A549 (cell line): ENCODE measurements at regions not wholly inside any gene's neighbourhood (a gene's known extent, or its start where the extent isn't known, plus 50 kb on each side); places are given as distances from the start of the nearest gene placed in this dataset.

Experiments
- ATAC-seq, 2 experiments: fragments of 200-7000 bp in 1 of 2; fragments of >200 bp in 1 of 2; cut with Nextera tagmentation in 1 of 2; cut with Tn5 transposase in 1 of 2; 3 replicates each; pipeline versions ENCODE4 v1.8.0 to v1.9.1; 2018 to 2020; ENCODE audit warnings: mild to moderate bottlenecking in 1 of 2, moderate library complexity in 1 of 2
- CTCF ChIA-PET: fragments of 300-600 bp; sonication (Branson Sonifier 250); formaldehyde crosslinking; extraction: SDS; loops from one replicate; lab custom pipeline; 2021; ENCODE audit warnings: antibody characterized with exemption, inconsistent platforms; lab: Yijun Ruan, JAX
- POLR2A ChIA-PET: fragments of 350-600 bp; formaldehyde crosslinking; extraction: SDS; loops from one replicate; lab custom pipeline; 2021; ENCODE audit warnings: antibody characterized with exemption, inconsistent platforms; lab: Yijun Ruan, JAX
- DNase-seq, 2 experiments: peaks; one replicate each; pipeline versions ENCODE4 v3.0.0 to v3.0.0-alpha.2; 2011 to 2016; ENCODE audit warnings: low read depth in 1 of 2, low spot score in 1 of 2
- FAIRE-seq: peaks from 2 replicates; lab custom pipeline; 2011; peaks lifted over from hg19 to GRCh38; lab: Jason Lieb, UNC
- H3K27ac ChIP-seq, 2 experiments: fragments of >200 bp; sonication (Bioruptor Twin); formaldehyde crosslinking; 3 replicates each; pipeline ENCODE4 v1.5.1; 2016 to 2017
- H3K4me1 ChIP-seq: fragments of >200 bp; sonication (Bioruptor Twin); formaldehyde crosslinking; 3 replicates; pipeline ENCODE4 v1.6.1; 2016
- H3K4me2 ChIP-seq: fragments of >200 bp; sonication (Bioruptor Twin); formaldehyde crosslinking; 3 replicates; pipeline ENCODE4 v1.6.1; 2016
- H3K4me3 ChIP-seq: fragments of >200 bp; sonication (Bioruptor Twin); formaldehyde crosslinking; 3 replicates; pipeline ENCODE4 v1.5.1; 2016
- H3K9me3 ChIP-seq: fragments of >200 bp; sonication (Bioruptor Twin); formaldehyde crosslinking; 3 replicates; pipeline ENCODE4 v1.6.1; 2016
- ATOH8 ChIP-seq: fragments of 250-450 bp; sonication (Bioruptor Pico); IDR thresholded peaks from 2 replicates; pipeline ENCODE4 v1.5.0; 2020; ENCODE audit warnings: low read depth, mild to moderate bottlenecking, moderate library complexity
- CBX2 ChIP-seq: fragments of 200-600 bp; sonication (generic); IDR thresholded peaks from 2 replicates; pipeline ENCODE4 v1.6.1; 2016; ENCODE audit warnings: low read depth, mild to moderate bottlenecking, borderline replicate concordance
- CHD2 ChIP-seq: fragments of 150-350 bp; IDR thresholded peaks from 2 replicates; pipeline ENCODE4 v1.6.1; 2014; ENCODE audit warnings: low read length; ENCODE audit not compliant: partially characterized antibody
- ELK1 ChIP-seq: fragments of 150-350 bp; IDR thresholded peaks from 2 replicates; pipeline ENCODE4 v1.6.1; 2014; ENCODE audit warnings: low read depth, mild to moderate bottlenecking, low read length
- GATA3 ChIP-seq: IDR thresholded peaks from 2 replicates; pipeline ENCODE4 v1.6.1; 2012; ENCODE audit warnings: borderline replicate concordance
- HES2 ChIP-seq: fragments of >200 bp; sonication (Bioruptor Twin); formaldehyde crosslinking; IDR thresholded peaks from 2 replicates; pipeline ENCODE4 v1.6.1; 2016
- HOXA7 ChIP-seq: fragments of 250-450 bp; sonication (Bioruptor Pico); IDR thresholded peaks from 2 replicates; pipeline ENCODE4 v1.5.0; 2020; ENCODE audit warnings: mild to moderate bottlenecking, moderate library complexity
- HOXB5 ChIP-seq: fragments of 250-450 bp; sonication (Bioruptor Pico); IDR thresholded peaks from 2 replicates; pipeline ENCODE4 v1.5.0; 2020; ENCODE audit warnings: mild to moderate bottlenecking, moderate library complexity
- JUNB ChIP-seq: fragments of >200 bp; sonication (Bioruptor Twin); formaldehyde crosslinking; IDR thresholded peaks from 2 replicates; pipeline ENCODE4 v1.6.1; 2016
- KDM1A ChIP-seq: fragments of 200-600 bp; sonication (generic); IDR thresholded peaks from 2 replicates; pipeline ENCODE4 v1.6.1; 2016; ENCODE audit warnings: low read depth, mild to moderate bottlenecking
- MAFK ChIP-seq: fragments of 450-650 bp; IDR thresholded peaks from 2 replicates; pipeline ENCODE4 v1.6.1; 2014; ENCODE audit not compliant: partially characterized antibody
- MAZ ChIP-seq: fragments of 150-350 bp; IDR thresholded peaks from 2 replicates; pipeline ENCODE4 v1.6.1; 2014; ENCODE audit warnings: antibody characterized with exemption, low read depth, low read length, borderline replicate concordance
- NFE2L2 ChIP-seq: fragments of 150-350 bp; conservative IDR thresholded peaks from 2 replicates; pipeline ENCODE4 v1.6.1; 2014; ENCODE audit warnings: low read length
- NPAS2 ChIP-seq: fragments of 250-450 bp; sonication (Bioruptor Pico); IDR thresholded peaks from 2 replicates; pipeline ENCODE4 v1.8.0; 2022; ENCODE audit warnings: mild to moderate bottlenecking, moderate library complexity, borderline replicate concordance
- PHF8 ChIP-seq: fragments of 200-600 bp; sonication (generic); IDR thresholded peaks from 2 replicates; pipeline ENCODE4 v1.6.1; 2016; ENCODE audit warnings: low read depth, mild to moderate bottlenecking, antibody characterized with exemption, moderate library complexity, borderline replicate concordance
- POLR2AphosphoS2 ChIP-seq: conservative IDR thresholded peaks from 2 replicates; pipeline ENCODE4 v1.6.1; 2012; ENCODE audit warnings: low read length, improper control_type of control experiment, inconsistent platforms
- RARB ChIP-seq: fragments of 250-450 bp; sonication (Bioruptor Pico); IDR thresholded peaks from 2 replicates; pipeline ENCODE4 v1.8.0; 2021; ENCODE audit warnings: mild to moderate bottlenecking, moderate library complexity
- RFX5 ChIP-seq: fragments of 450-650 bp; IDR thresholded peaks from 2 replicates; pipeline ENCODE4 v1.7.1; 2014; ENCODE audit warnings: antibody characterized with exemption, mild to moderate bottlenecking, moderate library complexity
- RNF2 ChIP-seq: fragments of 200-600 bp; sonication (generic); IDR thresholded peaks from 2 replicates; pipeline ENCODE4 v1.6.1; 2016; ENCODE audit warnings: low read depth, mild to moderate bottlenecking, antibody characterized with exemption, moderate library complexity, borderline replicate concordance
- SREBF2 ChIP-seq: fragments of 450-650 bp; IDR thresholded peaks from 2 replicates; pipeline ENCODE4 v1.6.1; 2014; ENCODE audit warnings: mild to moderate bottlenecking, moderate library complexity
- TP53 ChIP-seq: fragments of 250-450 bp; sonication (Bioruptor Pico); IDR thresholded peaks from 2 replicates; pipeline ENCODE4 v1.5.0; 2021; ENCODE audit warnings: mild to moderate bottlenecking, moderate library complexity
- USF2 ChIP-seq: fragments of 450-650 bp; IDR thresholded peaks from 2 replicates; pipeline ENCODE4 v1.6.1; 2014; ENCODE audit warnings: antibody characterized with exemption
- ZC3H11A ChIP-seq: fragments of 450-650 bp; IDR thresholded peaks from 2 replicates; pipeline ENCODE4 v1.6.1; 2014; ENCODE audit warnings: antibody characterized with exemption, mild to moderate bottlenecking
- ZFP36 ChIP-seq: fragments of 450-650 bp; IDR thresholded peaks from 2 replicates; pipeline ENCODE4 v1.6.1; 2014; ENCODE audit warnings: borderline replicate concordance; ENCODE audit not compliant: partially characterized antibody
- ZNF302 ChIP-seq: fragments of 250-450 bp; sonication (Bioruptor Pico); IDR thresholded peaks from 2 replicates; pipeline ENCODE4 v1.9.0; 2021; ENCODE audit warnings: inconsistent platforms, mild to moderate bottlenecking, moderate library complexity
- WGBS: methylation state at CpG from one replicate; pipeline ENCODE4 v1.1.6; 2017; ENCODE audit errors: missing lambda C conversion rate; 5-methylcytosine and 5-hydroxymethylcytosine counted together

GRCh38 chr16:55265926-55266325 lies 58.1 kb upstream of the IRX6 start:
- Histone ChIP-seq H3K4me3 (no peak overlapping the region), H3K4me1 (no peaks in the 10 kb centered on the region), H3K9me3 (no peaks in the 10 kb centered on the region), H3K27ac (no peak overlapping the region), H3K4me2 (no peak overlapping the region)
- ChIA-PET CTCF (interaction anchor here (0.9 kb wide), 1 partner anchor 25 kb away, joined by 3 read pairs; no protein-coding TSS in a partner anchor), POLR2A (no interaction called here)
- no peak for DNase-seq
- 0% methylated on average over 2 of the region's 2 CpGs for WGBS
- no peak for FAIRE-seq
- TF ChIP-seq NPAS2 (CRISPR knock-in tag) = no peak
- TF ChIP-seq, all 56 proteins: peak for 0
- ATAC-seq = no peak

GRCh38 chr16:55271945-55272513 lies 52.0 kb upstream of the IRX6 start:
- WGBS = 4% methylated on average over 5 of the region's 5 CpGs
- no peaks in the 10 kb centered on the region for H3K9me3 ChIP-seq
- no peak for DNase-seq
- H3K4me3 ChIP-seq = no peak overlapping the region
- no peak overlapping the region for H3K27ac ChIP-seq
- no peak for TF ChIP-seq USF2
- TF ChIP-seq KDM1A = no peak
- no peak for TF ChIP-seq HOXA7
- no peaks in the 10 kb centered on the region for H3K4me1 ChIP-seq
- POLR2A ChIA-PET = no interaction called here
- FAIRE-seq = no peak
- ATAC-seq = no peak
- CTCF ChIA-PET = interaction anchor here (1.0 kb wide), 1 partner anchor 15 kb away, joined by 4 read pairs; no protein-coding TSS in a partner anchor
- no peak overlapping the region for H3K4me2 ChIP-seq

- Histone ChIP-seq H3K27ac (no peak overlapping the region), H3K4me1 (no peaks in the 10 kb centered on the region), H3K4me3 (no peak overlapping the region), H3K9me3 (no peaks in the 10 kb centered on the region), H3K4me2 (no peak overlapping the region)
- WGBS = 6% methylated on average over 1 of the region's 1 CpG
- no peak for TF ChIP-seq RFX5
- TF ChIP-seq CBX2 = no peak
- TF ChIP-seq ZC3H11A = no peak
- no peak for TF ChIP-seq TP53
- no peak for TF ChIP-seq RNF2
- no peak for TF ChIP-seq HOXA7
- no peak for TF ChIP-seq JUNB
- no peak for TF ChIP-seq NFE2L2
- TF ChIP-seq PHF8 = no peak
- TF ChIP-seq POLR2AphosphoS2 = no peak
- TF ChIP-seq GATA3 = no peak
- TF ChIP-seq SREBF2 = no peak
- TF ChIP-seq MAFK = no peak
- TF ChIP-seq ZFP36 = no peak
- no peak for TF ChIP-seq KDM1A
- TF ChIP-seq RARB = no peak
- TF ChIP-seq CHD2 = no peak
- no peak for TF ChIP-seq HES2
- DNase-seq = no peak
- CTCF ChIA-PET = interaction anchor here (1.0 kb wide), 1 partner anchor 15 kb away, joined by 4 read pairs; no protein-coding TSS in a partner anchor
- POLR2A ChIA-PET = interaction anchor here (0.5 kb wide), 1 partner anchor 633 kb away, joined by 5 read pairs; no protein-coding TSS in a partner anchor
- ATAC-seq = no peak
- FAIRE-seq = no peak
These were observed 51.3 kb upstream of the IRX6 start for GRCh38 chr16:55272744-55273143.

GRCh38 chr16:55273356-55273755 lies 50.6 kb upstream of the IRX6 start:
- CTCF ChIA-PET = no interaction called here
- no peak overlapping the region for H3K4me2 ChIP-seq
- DNase-seq (no peak), FAIRE-seq (no peak), ATAC-seq (no peak)
- 16% methylated on average over 7 of the region's 7 CpGs for WGBS
- no peaks in the 10 kb centered on the region for H3K9me3 ChIP-seq
- POLR2A ChIA-PET = interaction anchor here (0.5 kb wide), 1 partner anchor 634 kb away, joined by 5 read pairs; no protein-coding TSS in a partner anchor
- no peak overlapping the region for H3K27ac ChIP-seq
- TF ChIP-seq KDM1A = no peak
- no peak for TF ChIP-seq HOXA7
- TF ChIP-seq TP53 = no peak
- no peak for TF ChIP-seq ELK1
- TF ChIP-seq ZFP36 = no peak
- no peak for TF ChIP-seq NPAS2 (CRISPR knock-in tag)
- TF ChIP-seq MAZ = no peak
- TF ChIP-seq CHD2 = no peak
- no peak for TF ChIP-seq ATOH8
- TF ChIP-seq USF2 = no peak
- no peak for TF ChIP-seq RNF2
- no peak for TF ChIP-seq ZNF302 (CRISPR knock-in tag)
- TF ChIP-seq HOXB5 = no peak
- no peak for TF ChIP-seq JUNB
- H3K4me1 ChIP-seq = no peaks in the 10 kb centered on the region
- H3K4me3 ChIP-seq = no peak overlapping the region
